ENCODE measurements at regions not wholly inside any gene's neighbourhood (a gene's known extent, or its start where the extent isn't known, plus 50 kb on each side); places are given as distances from the start of the nearest gene placed in this dataset.
"Not testable (repeated sequence)": the region's sequence is repeated elsewhere in the genome, so short reads cannot be mapped to it uniquely, and the experiment has no call there.

DNA sequence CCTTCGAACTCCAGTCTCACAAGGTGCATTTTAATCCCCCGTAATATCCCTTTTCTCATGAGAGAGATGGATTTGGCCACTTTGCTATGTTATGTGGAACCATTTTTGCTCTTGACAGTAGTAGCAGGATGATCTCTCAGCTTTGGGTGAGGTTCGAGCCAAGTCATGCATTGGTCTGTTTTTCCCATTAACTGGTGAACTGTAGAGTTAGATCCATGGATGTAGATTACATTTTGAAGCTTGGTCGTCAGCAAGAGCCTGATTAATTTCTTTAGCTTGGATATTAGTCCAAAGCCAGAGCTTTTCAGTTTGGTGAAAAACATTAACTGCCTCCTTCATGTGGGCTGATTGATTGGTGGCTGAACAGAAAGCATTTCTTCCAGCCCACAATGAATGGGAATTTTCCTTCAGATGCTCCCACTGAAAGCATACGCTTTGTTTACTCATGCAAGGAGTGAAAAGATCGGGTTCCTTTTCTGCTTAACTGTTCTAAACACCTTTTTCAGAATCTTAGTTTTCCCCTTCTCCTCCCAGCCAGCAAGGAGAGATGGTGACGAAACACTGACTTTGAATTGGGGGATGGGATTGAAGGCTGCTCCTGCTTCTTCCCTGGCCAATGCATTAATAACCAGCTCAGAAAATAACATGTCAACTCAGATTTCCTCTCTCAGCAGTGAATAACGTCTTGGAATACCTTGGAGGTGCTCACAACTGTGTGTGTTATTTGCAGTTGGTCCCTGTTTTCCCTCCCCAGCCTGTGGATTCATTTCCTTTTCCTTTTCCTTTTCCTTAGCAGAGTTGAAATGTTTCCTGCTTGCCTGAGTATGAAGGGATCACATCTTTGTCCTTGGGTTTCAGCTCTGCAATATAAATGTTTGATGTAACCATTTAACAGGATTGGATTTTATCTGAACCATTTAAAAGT lies 351.8 kb upstream of the FZD8 start:
- DNase-seq = peak; percentile 26

DNA sequence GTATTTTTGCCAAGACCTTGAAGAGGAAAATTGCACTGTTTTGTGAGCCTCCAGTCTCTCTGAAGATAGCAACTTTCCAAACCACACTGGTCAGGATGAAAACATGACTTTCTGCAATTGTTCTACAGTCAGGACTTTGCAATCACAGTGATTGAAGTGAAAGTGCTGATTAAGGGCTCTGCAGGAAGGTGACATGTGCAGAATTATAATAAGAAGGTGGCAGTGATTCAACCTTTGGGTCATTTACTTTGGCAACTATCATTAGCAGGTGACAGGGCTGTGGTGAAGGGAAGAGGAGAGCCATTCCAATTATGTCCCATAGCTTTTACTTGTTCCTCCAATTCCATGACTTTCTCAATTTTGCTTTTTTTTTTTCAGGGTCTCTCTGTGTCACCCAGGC lies 350.0 kb upstream of the FZD8 start:
- DNase-seq = no peak

DNA sequence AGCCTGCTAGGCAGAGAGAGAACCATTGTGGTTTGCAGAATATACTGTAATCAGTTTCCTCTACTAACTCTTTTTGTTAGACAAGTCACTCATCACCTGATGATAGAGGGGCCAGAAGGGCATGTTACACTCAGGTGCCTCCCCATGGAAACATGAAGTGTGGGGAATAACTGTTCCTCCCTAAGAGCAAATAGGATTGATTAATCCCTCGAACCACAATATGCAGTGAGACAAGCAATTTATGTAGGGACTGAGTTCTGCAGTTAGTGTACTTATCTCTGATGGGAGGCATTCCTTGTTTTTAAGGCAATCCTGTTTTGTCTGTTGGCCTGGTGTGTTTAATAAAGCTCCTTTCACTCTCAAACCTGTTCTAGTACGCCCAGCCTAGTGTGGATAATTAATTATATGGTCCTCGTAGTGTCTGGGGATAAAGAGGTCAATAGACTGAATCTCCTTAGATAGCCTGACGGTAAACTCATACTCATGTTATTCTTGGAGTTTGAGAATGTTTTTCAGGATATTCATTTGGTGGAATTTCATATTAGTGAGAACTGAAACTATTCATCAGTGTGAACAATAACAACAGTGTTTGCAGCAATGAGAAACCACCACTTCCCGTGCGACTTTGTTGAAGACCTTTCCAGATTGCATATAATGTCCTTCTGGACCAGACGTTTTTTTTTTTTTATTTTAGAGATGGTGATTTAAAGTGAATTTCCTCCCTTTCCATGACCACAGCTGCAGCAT lies 344.8 kb upstream of the FZD8 start:
- no peak for DNase-seq

DNA sequence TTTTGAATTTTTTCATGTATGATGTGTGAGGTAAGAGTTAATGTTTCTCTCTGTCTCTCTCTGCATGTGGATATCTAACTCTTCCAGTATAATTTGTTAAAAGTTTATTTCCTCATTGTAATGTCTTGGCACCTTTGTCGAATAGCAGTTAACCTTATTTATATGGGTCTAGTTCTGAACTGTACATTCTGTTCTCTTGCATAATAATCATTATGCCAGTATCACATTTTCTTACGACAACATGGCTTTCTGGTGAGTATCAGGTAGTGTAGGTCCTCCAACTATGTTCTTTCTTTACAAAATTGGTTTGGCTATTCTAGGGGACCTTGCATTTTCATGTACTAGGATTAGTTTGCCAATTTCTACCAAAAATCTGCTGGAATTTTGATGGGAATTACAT lies 337.0 kb upstream of the FZD8 start:
- DNase-seq = no peak

DNA sequence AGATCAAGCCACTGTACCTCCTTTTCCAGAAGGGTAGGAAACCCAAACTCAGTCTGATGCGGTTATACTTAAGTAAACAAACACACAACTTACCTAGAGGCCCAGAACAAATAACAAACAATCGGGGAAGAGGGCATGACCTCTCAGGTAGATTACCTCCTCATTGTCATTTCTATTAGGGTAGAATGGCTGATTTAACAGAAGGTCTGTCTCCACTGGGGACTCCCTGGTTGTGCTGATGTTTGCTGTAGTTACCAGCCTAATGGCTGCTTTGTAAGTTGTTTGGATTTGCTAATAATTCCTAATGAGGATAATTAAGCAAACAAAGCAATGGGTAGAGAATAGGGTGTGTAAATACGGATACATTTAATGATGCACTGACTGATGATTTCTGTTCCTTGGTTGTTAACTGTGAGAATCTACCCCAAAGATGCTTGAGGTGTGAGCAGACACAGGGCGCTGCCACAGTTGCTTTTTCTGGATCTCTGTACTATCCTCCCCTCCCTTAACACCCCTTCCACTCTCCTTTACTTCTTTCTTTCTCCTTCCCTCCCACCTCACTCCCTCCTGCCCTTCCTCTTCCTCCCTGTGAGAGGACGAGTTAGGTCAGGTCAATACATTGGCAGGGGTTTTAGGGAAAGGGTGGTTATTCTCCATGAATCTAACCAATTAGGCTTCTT lies 332.0 kb upstream of the FZD8 start:
- not testable (repeated sequence) for DNase-seq

DNA sequence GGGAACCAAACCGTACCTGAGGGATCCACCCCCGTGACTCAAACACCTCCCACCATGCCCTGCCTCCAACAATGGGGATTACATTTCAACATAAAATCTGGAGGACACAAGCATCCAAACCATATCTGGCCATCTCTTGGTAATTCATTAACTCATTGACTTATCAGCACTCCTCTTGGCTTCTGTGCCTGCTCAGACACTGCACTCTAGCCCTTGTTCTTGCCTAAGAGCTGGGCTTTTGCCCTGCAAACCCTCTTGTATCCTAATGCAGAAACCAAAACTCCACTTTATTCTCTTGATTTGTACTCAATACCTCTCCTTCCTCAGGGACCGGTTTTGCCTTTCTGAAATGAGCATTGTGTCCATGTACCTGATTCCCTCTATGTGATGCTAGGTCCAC lies 330.2 kb upstream of the FZD8 start:
- no peak for DNase-seq

DNA sequence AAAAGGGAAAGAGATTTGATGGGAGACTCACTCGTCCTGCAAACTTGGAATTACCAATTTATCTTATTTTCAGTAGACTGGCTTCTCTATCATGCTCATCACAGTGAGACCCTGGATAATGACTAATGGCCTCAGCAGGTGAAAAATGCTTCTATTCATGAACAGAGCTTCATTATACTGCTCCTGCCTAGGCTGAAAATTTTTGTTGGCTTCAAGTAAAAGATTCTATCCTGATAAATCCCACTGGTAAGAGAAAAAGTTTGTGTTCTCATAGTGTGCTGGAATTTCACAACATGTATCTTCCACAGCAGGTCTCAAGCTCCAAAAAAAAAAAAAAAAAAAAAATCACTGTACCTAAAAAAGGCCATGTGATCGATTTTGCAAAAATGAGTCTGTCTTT lies 329.3 kb upstream of the FZD8 start:
- DNase-seq = no peak

DNA sequence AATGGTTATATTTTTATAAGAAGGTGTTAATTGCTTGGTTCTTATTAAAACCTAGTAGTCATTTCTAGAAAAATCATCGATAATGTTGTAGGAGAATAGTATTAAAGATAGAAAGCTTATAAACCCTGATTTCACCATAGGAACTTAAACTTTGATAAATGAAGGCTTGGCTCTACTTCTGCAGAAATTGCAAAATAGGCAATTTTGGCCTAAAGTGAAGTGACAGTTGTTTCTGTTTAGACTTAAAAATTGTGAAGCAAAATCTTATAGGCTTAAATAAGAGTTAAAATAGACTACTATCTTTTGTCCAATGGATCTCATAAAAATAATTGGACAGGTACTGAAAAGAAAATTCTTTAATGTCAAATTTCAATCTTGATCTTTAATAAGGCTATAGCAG lies 321.6 kb upstream of the FZD8 start:
- DNase-seq = no peak

DNA sequence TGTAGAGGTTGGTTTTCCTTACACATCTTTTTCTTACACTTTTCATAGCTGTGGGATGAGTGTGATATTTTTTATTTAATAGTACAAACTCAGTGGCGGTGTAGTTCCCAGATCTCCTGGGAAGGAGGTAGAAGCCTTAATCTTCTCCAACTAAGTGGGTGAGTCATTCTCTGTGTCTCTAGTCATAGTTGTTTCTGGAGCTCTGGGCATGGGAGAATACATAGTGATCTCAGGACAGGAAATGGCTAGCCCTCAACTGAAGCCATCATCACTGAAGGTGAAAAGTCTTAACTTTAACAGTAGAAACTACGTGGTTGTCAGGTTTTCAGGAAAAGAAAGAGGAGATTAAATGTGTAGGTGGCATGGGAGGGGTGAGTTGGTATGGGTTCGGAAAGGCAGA lies 319.4 kb upstream of the FZD8 start:
- DNase-seq = no peak

DNA sequence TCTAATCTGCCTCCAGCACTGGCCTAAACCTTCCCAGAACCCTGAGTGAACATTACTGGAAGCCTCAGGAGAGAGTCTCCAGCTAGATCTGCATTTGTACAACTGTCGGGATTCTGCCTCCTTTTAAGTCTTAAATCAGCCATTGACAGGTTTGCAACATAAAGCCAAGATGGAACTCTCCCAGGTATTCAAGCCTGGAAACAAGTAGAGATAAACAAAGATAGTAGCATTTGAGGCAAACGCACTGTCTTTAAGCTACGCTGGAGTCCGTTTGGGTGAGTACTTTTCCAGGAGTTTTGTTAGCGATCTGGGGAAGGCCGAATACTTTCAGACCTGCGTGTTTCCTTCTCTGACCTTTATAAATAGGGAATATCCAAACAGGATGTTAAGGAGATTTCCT lies 317.2 kb upstream of the FZD8 start:
- no peak for DNase-seq

DNA sequence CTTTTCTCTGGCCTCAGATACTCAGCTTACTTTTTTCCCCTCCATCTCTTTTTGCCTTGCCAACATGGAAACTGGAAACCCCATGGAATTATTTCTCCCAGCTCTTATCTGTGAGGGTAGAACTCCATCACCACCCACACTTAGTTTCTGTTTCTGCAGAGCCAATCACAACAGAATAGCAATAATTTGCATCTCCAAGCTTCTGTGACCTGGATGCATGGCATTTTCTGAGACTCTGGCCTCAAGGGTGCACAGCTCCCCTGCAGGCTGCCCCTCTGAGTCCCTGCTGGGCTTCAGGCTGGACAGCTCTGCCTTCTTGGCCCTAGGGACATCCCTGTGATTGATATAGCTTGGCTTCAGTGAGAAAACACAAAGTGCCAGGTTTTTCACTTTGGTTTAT lies 316.5 kb upstream of the FZD8 start:
- DNase-seq = not testable (repeated sequence)

DNA sequence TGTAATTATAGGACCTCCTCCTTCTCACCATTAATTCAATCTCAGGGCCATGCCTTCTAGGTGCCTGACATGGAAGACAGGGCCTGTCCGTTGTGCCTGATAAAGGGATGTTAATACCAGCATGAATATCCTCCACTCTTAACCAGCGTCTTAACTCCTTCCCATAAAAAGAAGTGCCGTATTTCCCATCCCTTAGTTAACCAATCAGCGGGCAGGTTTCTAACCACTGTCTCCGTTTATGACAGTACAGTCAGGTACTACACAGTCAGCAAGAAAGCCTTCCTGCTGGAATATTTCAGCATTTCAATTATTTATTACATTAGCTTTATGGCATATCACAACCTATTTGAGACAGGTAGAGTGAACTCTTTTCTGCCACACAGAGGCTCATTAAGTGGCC lies 308.6 kb upstream of the FZD8 start:
- no peak for DNase-seq

DNA sequence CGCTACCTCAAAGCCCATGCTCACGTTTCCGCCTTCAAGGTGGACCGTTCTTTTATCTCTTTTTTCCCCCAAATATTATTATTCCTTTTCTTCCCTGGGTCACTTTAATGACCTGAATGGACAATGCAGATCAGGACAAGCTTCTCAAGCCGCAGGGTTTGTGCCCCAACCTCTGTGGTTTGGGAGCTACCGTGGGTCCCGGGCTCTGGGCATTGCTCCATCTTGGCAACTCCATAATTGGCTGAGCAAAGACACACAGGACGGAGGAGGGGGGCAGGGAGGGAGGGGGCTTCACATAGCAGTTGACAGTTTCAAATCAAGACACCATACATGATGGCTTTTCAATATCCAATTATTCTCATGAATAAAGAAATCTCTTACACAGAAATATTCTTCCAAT lies 308.1 kb upstream of the FZD8 start:
- DNase-seq = no peak

DNA sequence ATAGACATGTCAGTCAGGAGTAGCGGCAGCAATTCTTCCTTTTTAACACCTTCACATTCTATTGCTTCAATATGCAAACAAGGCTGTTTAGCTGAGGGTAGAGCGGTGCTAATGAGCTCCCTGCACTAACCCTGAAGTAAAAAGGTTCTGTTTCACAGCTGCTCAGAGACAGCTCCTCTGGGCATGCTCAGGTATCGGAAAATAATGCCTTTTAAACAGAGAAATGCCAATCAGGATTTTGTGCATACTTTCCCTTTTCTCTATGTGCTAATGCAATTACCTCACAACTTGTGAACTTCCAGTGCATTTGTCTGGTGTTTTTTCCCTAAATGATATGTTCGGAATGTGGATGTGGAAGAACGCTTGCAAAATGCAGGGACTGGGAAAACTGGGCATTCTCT lies 307.7 kb upstream of the FZD8 start:
- DNase-seq = no peak

DNA sequence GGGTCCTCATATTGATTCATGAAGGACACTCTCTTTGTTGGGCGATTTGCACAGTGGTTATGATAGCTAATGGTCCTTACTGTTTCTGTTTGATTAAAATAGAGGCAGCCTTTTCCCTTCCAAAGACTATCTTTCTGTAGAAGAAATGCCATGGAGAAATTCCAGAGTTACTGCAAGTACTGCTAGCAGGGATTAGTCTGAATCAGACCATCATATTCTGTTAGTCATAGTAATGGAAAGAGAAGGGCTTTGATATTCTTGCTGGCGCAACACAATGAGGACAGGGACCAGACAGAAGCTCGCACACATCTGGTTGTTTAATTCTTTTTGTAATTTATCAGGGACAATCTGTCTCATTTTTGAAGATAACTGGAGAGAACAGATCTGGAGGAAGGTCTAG lies 304.5 kb upstream of the FZD8 start:
- no peak for DNase-seq

DNA sequence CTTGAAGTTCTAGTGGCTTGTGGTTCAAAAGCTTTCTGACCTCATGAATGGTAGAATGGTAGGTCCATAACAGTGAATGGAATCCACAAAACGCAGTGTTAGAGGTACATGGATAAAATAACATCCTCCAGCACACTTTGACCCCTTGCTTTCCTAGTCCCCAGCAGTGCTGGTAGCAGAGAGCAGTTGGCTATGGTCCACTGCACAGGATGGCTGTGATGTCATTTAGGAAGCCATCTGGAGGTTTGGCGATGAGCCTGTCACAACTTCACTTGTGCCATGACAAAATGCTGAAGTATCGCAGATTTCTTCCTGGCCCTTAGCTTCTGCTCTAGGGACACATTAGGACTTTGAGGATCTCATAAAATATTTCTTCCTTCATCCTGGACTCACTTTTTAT lies 300.0 kb upstream of the FZD8 start:
- no peak for DNase-seq

DNA sequence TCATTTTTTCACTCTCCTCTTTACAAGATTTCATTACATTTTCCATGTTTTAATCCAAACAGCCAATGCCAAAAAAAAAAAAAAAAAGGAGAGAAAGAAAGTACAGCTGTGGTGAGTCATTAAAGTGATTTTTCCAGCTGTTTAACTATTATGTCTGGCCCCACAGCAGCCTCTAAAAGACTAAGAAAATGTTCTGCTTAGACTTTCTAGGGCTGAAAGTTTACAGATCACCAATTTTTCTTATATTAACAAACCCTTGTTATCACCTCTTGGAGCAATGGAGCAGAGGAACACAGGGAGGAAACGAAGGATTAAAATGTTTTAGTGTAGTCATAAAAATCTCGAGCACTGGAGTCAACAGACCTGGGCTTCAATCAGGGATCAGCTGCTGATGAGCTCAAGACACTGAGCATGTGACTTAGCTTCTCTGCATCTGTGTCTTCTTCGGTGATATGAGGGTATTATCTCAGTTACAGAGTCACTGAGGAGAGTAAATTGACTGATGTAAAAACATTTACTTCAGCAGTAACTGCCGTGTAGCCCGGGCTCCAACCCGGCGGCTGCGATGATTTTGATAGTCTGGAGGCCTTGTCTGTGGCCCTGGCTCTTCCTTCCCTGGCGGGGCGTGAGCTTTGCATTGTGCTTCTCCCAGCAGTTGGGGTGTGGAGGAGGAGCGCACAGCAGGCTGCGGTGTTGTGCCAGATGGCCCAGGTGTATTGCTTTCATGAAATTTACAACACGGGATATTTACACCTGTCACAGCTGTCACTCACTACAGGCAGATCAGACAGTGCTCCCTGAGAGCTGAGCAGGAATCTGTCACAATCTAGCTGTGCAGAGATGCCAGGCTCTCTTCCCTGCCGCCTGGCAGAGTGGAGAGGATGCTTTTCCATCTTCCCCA lies 298.3 kb upstream of the FZD8 start:
- DNase-seq = no peak

DNA sequence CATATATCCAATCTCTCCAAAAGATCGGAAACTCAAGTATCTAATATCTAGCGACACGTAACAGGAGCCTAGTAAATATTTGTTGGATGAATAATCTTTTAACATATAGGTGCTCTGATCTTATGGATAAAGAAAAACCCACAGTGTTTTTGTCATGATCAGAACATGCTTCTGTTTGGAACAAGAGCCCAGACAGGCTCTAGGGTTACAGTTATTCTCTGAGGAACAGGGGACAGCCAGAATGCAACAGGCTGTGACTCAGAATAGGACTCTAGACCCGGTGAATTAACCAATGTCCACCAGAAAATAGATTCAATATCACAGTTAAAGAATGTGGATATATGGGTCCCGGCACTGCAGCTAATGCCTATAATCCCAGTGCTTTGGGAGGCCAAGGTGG lies 296.1 kb upstream of the FZD8 start:
- DNase-seq = no peak

DNA sequence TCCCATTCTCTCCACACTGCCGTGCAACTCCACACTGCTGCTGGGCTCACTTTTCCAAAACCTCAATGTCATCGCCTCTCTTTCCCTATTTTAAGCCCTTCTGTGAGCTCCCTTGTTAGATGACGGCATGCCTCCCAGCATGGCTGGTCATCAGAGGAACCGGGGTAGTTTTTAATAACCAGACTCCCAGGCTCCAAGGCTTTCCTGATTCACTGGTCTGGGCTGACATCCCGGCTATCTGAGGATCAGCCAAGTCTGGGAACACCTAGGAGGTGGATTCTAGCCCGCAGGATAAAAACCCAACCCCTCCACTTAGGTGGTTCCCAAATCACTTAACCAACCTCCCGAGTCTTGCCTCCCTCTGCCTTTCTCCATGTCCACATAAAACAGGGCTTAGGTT lies 295.4 kb upstream of the FZD8 start:
- no peak for DNase-seq

DNA sequence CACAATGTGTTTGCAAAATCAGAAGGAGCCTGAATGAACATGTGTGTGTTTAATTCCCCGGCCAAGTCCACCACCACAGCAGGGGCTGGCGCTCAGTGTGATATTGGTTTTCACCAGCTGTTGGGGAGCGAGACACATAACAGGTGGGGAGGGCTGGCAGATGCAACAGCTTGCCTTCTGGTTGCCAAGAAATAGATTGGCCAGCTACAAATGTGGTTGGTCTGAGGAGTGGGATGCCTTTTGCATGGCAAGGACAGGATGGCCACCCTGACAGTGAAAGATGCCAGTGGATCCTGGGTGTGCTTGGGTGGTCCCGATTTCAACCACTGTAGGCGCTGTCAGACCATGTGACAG lies 292.5 kb upstream of the FZD8 start:
- DNase-seq = no peak

DNA sequence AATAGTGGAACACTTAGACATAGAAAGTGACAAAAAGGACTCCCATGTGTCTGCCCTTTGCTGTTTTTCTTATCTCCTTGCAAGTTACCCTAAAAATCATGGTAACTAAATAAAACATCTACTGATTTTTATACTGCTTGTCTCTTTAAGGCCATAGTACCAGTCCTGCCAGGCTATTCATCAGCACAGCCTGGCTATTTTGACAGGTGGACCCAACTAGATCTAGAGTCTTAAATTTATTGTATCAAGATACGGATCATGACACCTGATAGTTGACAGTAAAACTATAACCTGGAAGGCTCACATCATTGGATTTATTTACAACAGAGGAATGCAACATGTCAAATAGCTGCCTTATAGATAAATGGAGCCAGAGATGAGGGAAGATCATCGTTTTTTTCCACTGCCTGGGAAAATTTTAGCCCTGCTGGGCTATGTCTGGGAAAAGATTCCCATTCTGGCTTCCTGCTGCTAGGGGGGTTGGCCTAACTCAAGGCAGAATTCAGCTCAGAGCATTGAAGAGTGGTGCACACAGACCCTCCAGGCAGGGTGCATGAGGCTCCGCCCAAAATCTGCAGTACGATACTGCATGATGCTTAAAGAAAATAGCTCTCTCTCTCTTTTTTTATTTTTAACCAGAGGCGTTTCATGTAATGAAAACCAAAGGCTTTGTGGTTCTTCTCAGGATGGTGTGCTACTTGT lies 292.0 kb upstream of the FZD8 start:
- no peak for DNase-seq
